ENCODE measurements at regions not wholly inside any gene's neighbourhood (a gene's known extent, or its start where the extent isn't known, plus 50 kb on each side); places are given as distances from the start of the nearest gene placed in this dataset.

GRCh38 chr9:135334953-135335460 is 144.6 kb upstream of the PPP1R26 start:
- Histone ChIP-seq H3K79me2 (ENCODE audit: insufficient read depth, low read depth) (no peaks in the 10 kb centered on the region), H2AFZ (ENCODE audit: low read depth) (no peak overlapping the region), H3K36me3 (ENCODE audit: insufficient read depth) (no peaks in the 10 kb centered on the region), H3K4me2 (no peak overlapping the region), H3K4me1 (ENCODE audit: low read depth, poor library complexity, severe bottlenecking) (no peaks in the 10 kb centered on the region), H3K27me3 (ENCODE audit: insufficient read depth, low read depth) (peaks cover 14% of the 10 kb centered on the region; the same call in 1 of the 2 replicates), H3K4me3 (IDR thresholded peaks at IDR 0.05; ENCODE audit: insufficient read depth, low read depth, low read length) (no peak overlapping the region), H3K27ac (no peak overlapping the region), H4K20me1 (ENCODE audit: insufficient read depth) (no peaks in the 10 kb centered on the region), H3K9ac (no peak overlapping the region)
- no peak for TF ChIP-seq CTCF (conservative IDR thresholded peaks at IDR 0.05; ENCODE audit: low read depth, low read length)

GRCh38 chr9:135335691-135336181 is 143.8 kb upstream of the PPP1R26 start:
- H3K4me3 ChIP-seq (IDR thresholded peaks at IDR 0.05; ENCODE audit: insufficient read depth, low read depth, low read length) = no peak overlapping the region
- peaks cover 16% of the 10 kb centered on the region; the same call in 1 of the 2 replicates for H3K27me3 ChIP-seq (ENCODE audit: insufficient read depth, low read depth)
- H4K20me1 ChIP-seq (ENCODE audit: insufficient read depth) = no peaks in the 10 kb centered on the region
- H3K4me2 ChIP-seq = no peak overlapping the region
- no peaks in the 10 kb centered on the region for H3K36me3 ChIP-seq (ENCODE audit: insufficient read depth)
- no peak for TF ChIP-seq CTCF (conservative IDR thresholded peaks at IDR 0.05; ENCODE audit: low read depth, low read length)
- H3K4me1 ChIP-seq (ENCODE audit: low read depth, poor library complexity, severe bottlenecking) = no peaks in the 10 kb centered on the region
- H3K27ac ChIP-seq = no peak overlapping the region
- H3K9ac ChIP-seq = no peak overlapping the region
- no peak overlapping the region for H2AFZ ChIP-seq (ENCODE audit: low read depth)
- H3K79me2 ChIP-seq (ENCODE audit: insufficient read depth, low read depth) = no peaks in the 10 kb centered on the region

- H3K4me1 ChIP-seq (ENCODE audit: low read depth, poor library complexity, severe bottlenecking) = no peaks in the 10 kb centered on the region
- no peak overlapping the region for H3K4me3 ChIP-seq (IDR thresholded peaks at IDR 0.05; ENCODE audit: insufficient read depth, low read depth, low read length)
- no peak for TF ChIP-seq CTCF (conservative IDR thresholded peaks at IDR 0.05; ENCODE audit: low read depth, low read length)
- peaks cover 27% of the 10 kb centered on the region; the same call in 1 of the 2 replicates for H3K27me3 ChIP-seq (ENCODE audit: insufficient read depth, low read depth)
- H2AFZ ChIP-seq (ENCODE audit: low read depth) = no peak overlapping the region
- H3K79me2 ChIP-seq (ENCODE audit: insufficient read depth, low read depth) = no peaks in the 10 kb centered on the region
- H3K27ac ChIP-seq = no peak overlapping the region
- no peak overlapping the region for H3K9ac ChIP-seq
- H4K20me1 ChIP-seq (ENCODE audit: insufficient read depth) = no peaks in the 10 kb centered on the region
- no peak overlapping the region for H3K4me2 ChIP-seq
- no peaks in the 10 kb centered on the region for H3K36me3 ChIP-seq (ENCODE audit: insufficient read depth)
Observed at GRCh38 chr9:135336722-135337527, 142.7 kb upstream of the PPP1R26 start.

- H3K27ac ChIP-seq = no peak overlapping the region
- no peaks in the 10 kb centered on the region for H3K4me1 ChIP-seq (ENCODE audit: low read depth, poor library complexity, severe bottlenecking)
- no peaks in the 10 kb centered on the region for H4K20me1 ChIP-seq (ENCODE audit: insufficient read depth)
- no peak overlapping the region for H3K4me2 ChIP-seq
- no peaks in the 10 kb centered on the region for H3K36me3 ChIP-seq (ENCODE audit: insufficient read depth)
- no peaks in the 10 kb centered on the region for H3K79me2 ChIP-seq (ENCODE audit: insufficient read depth, low read depth)
- no peak overlapping the region for H3K9ac ChIP-seq
- H2AFZ ChIP-seq (ENCODE audit: low read depth) = no peak overlapping the region
- no peak for TF ChIP-seq CTCF (conservative IDR thresholded peaks at IDR 0.05; ENCODE audit: low read depth, low read length)
- no peak overlapping the region for H3K4me3 ChIP-seq (IDR thresholded peaks at IDR 0.05; ENCODE audit: insufficient read depth, low read depth, low read length)
- H3K27me3 ChIP-seq (ENCODE audit: insufficient read depth, low read depth) = peaks cover 27% of the 10 kb centered on the region; the same call in 1 of the 2 replicates
Observed at GRCh38 chr9:135338546-135338945, 141.0 kb upstream of the PPP1R26 start.
